ENCODE measurements at regions not wholly inside any gene's neighbourhood (a gene's known extent, or its start where the extent isn't known, plus 50 kb on each side); places are given as distances from the start of the nearest gene placed in this dataset.
A peak's percentile ranks its signal among the peaks of the same experiment; 100 is the strongest.
"Not testable (repeated sequence)": the region's sequence is repeated elsewhere in the genome, so short reads cannot be mapped to it uniquely, and the experiment has no call there.

GRCh38 chr11:112348480-112349029 is 87.9 kb upstream of the PLET1 start:
- H3K27me3 ChIP-seq (ENCODE audit: control insufficient read depth, insufficient read depth, low read length) = no peaks in the 10 kb centered on the region; the same call in 1 of the 2 replicates
- H4K91ac ChIP-seq (ENCODE audit: insufficient read depth, low read depth, low read length) = no peak overlapping the region
- TF ChIP-seq NFE2L2 (IDR thresholded peaks at IDR 0.05; ENCODE audit: low read depth, low read length) = no peak
- no peak for TF ChIP-seq SMC3 (IDR thresholded peaks at IDR 0.05; ENCODE audit: low read depth, low read length)
- TF ChIP-seq CHD1 (IDR thresholded peaks at IDR 0.05; ENCODE audit: low read depth, low read length) = no peak
- TF ChIP-seq USF2 (IDR thresholded peaks at IDR 0.05; ENCODE audit: low read depth, low read length) = no peak
- peaks cover 11% of the 10 kb centered on the region for H3K9me1 ChIP-seq (ENCODE audit: insufficient read depth, low read length)
- H3K4me3 ChIP-seq (ENCODE audit: insufficient read depth, low read depth, low read length) = no peak overlapping the region
- no peak overlapping the region for H3K23ac ChIP-seq (ENCODE audit: low read depth, low read length)
- H2AK9ac ChIP-seq (replicated peaks; ENCODE audit: low read depth, low read length, poor library complexity) = no peak overlapping the region
- H4K8ac ChIP-seq (ENCODE audit: low read depth in 2 of 2, low read length in 2 of 2) = no peak overlapping the region
- ATAC-seq (ENCODE audit: low read depth) (no peak), DNase-seq (no peak)
- H3K9me3 ChIP-seq (ENCODE audit: control insufficient read depth, insufficient read depth, low read length) = no peaks in the 10 kb centered on the region
- H3K36me3 ChIP-seq (ENCODE audit: control insufficient read depth, insufficient read depth, low read length) = no peaks in the 10 kb centered on the region
- peaks cover 6% of the 10 kb centered on the region; the same call in 1 of the 2 replicates for H3K4me1 ChIP-seq (ENCODE audit: control insufficient read depth, insufficient read depth, low read length)
- no peak overlapping the region for H3K18ac ChIP-seq (ENCODE audit: low read depth, low read length)
- dilution Hi-C loops (cut with HindIII; ENCODE audit: low sequenced_read_pairs, unreplicated experiment) (no loop called here), intact Hi-C loops (cut with micrococcal nuclease) (no loop called here), in situ Hi-C loops (cut with MboI; ENCODE audit: low sequenced_read_pairs) (no loop called here)
- H3K14ac ChIP-seq (replicated peaks; ENCODE audit: low read depth, low read length) = no peak overlapping the region
- no peak overlapping the region for H2BK5ac ChIP-seq (ENCODE audit: low read depth, low read length, poor library complexity, severe bottlenecking)
- H2AFZ ChIP-seq (replicated peaks; ENCODE audit: low read length, poor library complexity) = no peak overlapping the region
- no peak overlapping the region for H3K27ac ChIP-seq (ENCODE audit: insufficient read depth, low read length)
- H4K5ac ChIP-seq (ENCODE audit: low read depth, low read length) = no peak overlapping the region
- no peak overlapping the region for H2BK120ac ChIP-seq (ENCODE audit: low read depth, low read length)
- BruUV-seq (replicated peaks) = no TSS peak
- no peak overlapping the region; the same call in 2 of the 3 replicates for H2BK15ac ChIP-seq (ENCODE audit: low read depth, low read length)
- H3K4ac ChIP-seq (ENCODE audit: low read depth, low read length) = no peak overlapping the region
- H2BK20ac ChIP-seq (ENCODE audit: low read depth, low read length) = no peak overlapping the region
- no peak overlapping the region for H3K9ac ChIP-seq (ENCODE audit: low read depth, low read length)
- ChIA-PET POLR2A (ENCODE audit: unreplicated experiment) (no interaction called here), CTCF (interaction anchor here (0.6 kb wide), 1 partner anchor 16 kb away, joined by 3 read pairs; no protein-coding TSS in a partner anchor)
- WGBS, 2 experiments (ENCODE audit: extremely low coverage in 2 of 2, insufficient read length in 1 of 2) = 65% methylated on average over 2 of the region's 6 CpGs; no CpG with 5 or more reads in 1 of the 2 experiments
- no peak overlapping the region for H3K56ac ChIP-seq (ENCODE audit: extremely low read depth, insufficient read depth, low read length)
- H2AK5ac ChIP-seq (ENCODE audit: low read depth, low read length) = 0 out of 2 replicates have a peak overlapping the region, but pooled peaks have one; percentile 3
- no peak overlapping the region for H3K4me2 ChIP-seq (ENCODE audit: low read depth, low read length)
- no peaks in the 10 kb centered on the region for H3K79me1 ChIP-seq (ENCODE audit: low read depth in 1 of 2, low read length in 2 of 2)
- no peaks in the 10 kb centered on the region for H4K20me1 ChIP-seq (ENCODE audit: insufficient read depth, low read length)

GRCh38 chr11:112351423-112351822 is 90.8 kb upstream of the PLET1 start:
- H3K9me1 ChIP-seq (ENCODE audit: insufficient read depth, low read length); H2BK120ac ChIP-seq (ENCODE audit: low read depth, low read length); H3K14ac ChIP-seq (replicated peaks; ENCODE audit: low read depth, low read length); H3K9ac ChIP-seq (ENCODE audit: low read depth, low read length); H4K20me1 ChIP-seq (ENCODE audit: insufficient read depth, low read length); dilution Hi-C loops (cut with HindIII; ENCODE audit: low sequenced_read_pairs, unreplicated experiment); H3K4ac ChIP-seq (ENCODE audit: low read depth, low read length); POLR2A ChIA-PET (ENCODE audit: unreplicated experiment); BruUV-seq (replicated peaks); H3K4me2 ChIP-seq (ENCODE audit: low read depth, low read length); H3K9me3 ChIP-seq (ENCODE audit: control insufficient read depth, insufficient read depth, low read length); H3K27me3 ChIP-seq (ENCODE audit: control insufficient read depth, insufficient read depth, low read length); H3K23ac ChIP-seq (ENCODE audit: low read depth, low read length); H4K8ac ChIP-seq (ENCODE audit: low read depth in 2 of 2, low read length in 2 of 2); H3K36me3 ChIP-seq (ENCODE audit: control insufficient read depth, insufficient read depth, low read length); H2AK9ac ChIP-seq (replicated peaks; ENCODE audit: low read depth, low read length, poor library complexity); H3K18ac ChIP-seq (ENCODE audit: low read depth, low read length); ATAC-seq (ENCODE audit: low read depth); H2BK5ac ChIP-seq (ENCODE audit: low read depth, low read length, poor library complexity, severe bottlenecking); DNase-seq; H3K4me1 ChIP-seq (ENCODE audit: control insufficient read depth, insufficient read depth, low read length); CTCF ChIA-PET; H3K56ac ChIP-seq (ENCODE audit: extremely low read depth, insufficient read depth, low read length); in situ Hi-C loops (cut with MboI; ENCODE audit: low sequenced_read_pairs); H4K91ac ChIP-seq (ENCODE audit: insufficient read depth, low read depth, low read length); H3K79me1 ChIP-seq (ENCODE audit: low read depth in 1 of 2, low read length in 2 of 2); H3K27ac ChIP-seq (ENCODE audit: insufficient read depth, low read length); intact Hi-C loops (cut with micrococcal nuclease); H2BK20ac ChIP-seq (ENCODE audit: low read depth, low read length); H3K4me3 ChIP-seq (ENCODE audit: insufficient read depth, low read depth, low read length); H4K5ac ChIP-seq (ENCODE audit: low read depth, low read length); H2AFZ ChIP-seq (replicated peaks; ENCODE audit: low read length, poor library complexity); H2BK15ac ChIP-seq (ENCODE audit: low read depth, low read length); H2AK5ac ChIP-seq (ENCODE audit: low read depth, low read length): not testable (repeated sequence)
- WGBS, 2 experiments (ENCODE audit: extremely low coverage in 2 of 2, insufficient read length in 1 of 2) = 83% methylated on average over 1 of the region's 3 CpGs; no CpG with 5 or more reads in 1 of the 2 experiments
